NT2/D1 (cell line): ENCODE measurements at regions not wholly inside any gene's neighbourhood (a gene's known extent, or its start where the extent isn't known, plus 50 kb on each side); places are given as distances from the start of the nearest gene placed in this dataset.

Experiments used
- DNase-seq: peaks from one replicate; pipeline ENCODE4 v3.0.0-alpha.2; 2011; ENCODE audit warnings: low read depth, low spot score
- H3K27me3 ChIP-seq: 2 replicates; pipeline ENCODE4 v1.6.0; 2011; ENCODE audit warnings: mild to moderate bottlenecking; ENCODE audit not compliant: insufficient read length, insufficient read depth
- H3K36me3 ChIP-seq: 2 replicates; pipeline ENCODE4 v1.6.1; 2011; ENCODE audit warnings: mild to moderate bottlenecking, low read length, mixed read lengths; ENCODE audit not compliant: insufficient read depth, insufficient read length
- H3K4me1 ChIP-seq: 2 replicates; pipeline ENCODE4 v1.5.1; 2011; ENCODE audit not compliant: insufficient read depth, insufficient read length
- H3K4me3 ChIP-seq: 2 replicates; pipeline ENCODE4 v1.5.1; 2011; ENCODE audit warnings: low read depth; ENCODE audit not compliant: insufficient read length
- H3K9ac ChIP-seq: 2 replicates; pipeline ENCODE4 v1.6.0; 2011; ENCODE audit warnings: low read depth; ENCODE audit not compliant: insufficient read length
- H3K9me3 ChIP-seq: 2 replicates; pipeline ENCODE4 v1.5.1; 2011; ENCODE audit warnings: mild to moderate bottlenecking, low read length; ENCODE audit not compliant: insufficient read depth
- SUZ12 ChIP-seq: IDR thresholded peaks from 2 replicates; pipeline ENCODE4 v1.6.1; 2011; ENCODE audit not compliant: insufficient read length, insufficient read depth; ENCODE audit errors: extremely low read depth
- YY1 ChIP-seq: IDR thresholded peaks from 2 replicates; pipeline ENCODE4 v1.6.1; 2011; ENCODE audit not compliant: insufficient read length, insufficient read depth
- ZNF274 ChIP-seq: IDR thresholded peaks from 2 replicates; pipeline ENCODE4 v1.6.1; 2011; ENCODE audit warnings: mild to moderate bottlenecking, low read depth, low read length

GRCh38 chr4:136203199-136203598 lies 1329.1 kb downstream of the PCDH18 start:
- H3K27me3 ChIP-seq, result no peaks in the 10 kb centered on the region
- TF ChIP-seq SUZ12, result no peak
- TF ChIP-seq ZNF274, result no peak
- TF ChIP-seq YY1, result no peak
- no peak overlapping the region for H3K4me3 ChIP-seq
- DNase-seq, result peak; percentile 63
- no peaks in the 10 kb centered on the region for H3K4me1 ChIP-seq
- H3K9ac ChIP-seq, result no peak overlapping the region
- peaks cover 22% of the 10 kb centered on the region; the same call in 1 of the 2 replicates for H3K9me3 ChIP-seq
- no peaks in the 10 kb centered on the region for H3K36me3 ChIP-seq

- no peak overlapping the region for H3K4me3 ChIP-seq
- no peaks in the 10 kb centered on the region for H3K27me3 ChIP-seq
- peaks cover 17% of the 10 kb centered on the region; the same call in 1 of the 2 replicates for H3K9me3 ChIP-seq
- H3K36me3 ChIP-seq, result no peaks in the 10 kb centered on the region
- H3K9ac ChIP-seq, result no peak overlapping the region
- DNase-seq, result no peak
- no peaks in the 10 kb centered on the region for H3K4me1 ChIP-seq
- TF ChIP-seq SUZ12, result no peak
- no peak for TF ChIP-seq YY1
- no peak for TF ChIP-seq ZNF274
Measured at GRCh38 chr4:136198358-136198757, 1333.9 kb downstream of the PCDH18 start.

- Histone ChIP-seq H3K9me3 (no peaks in the 10 kb centered on the region), H3K36me3 (no peaks in the 10 kb centered on the region), H3K4me3 (no peak overlapping the region), H3K27me3 (no peaks in the 10 kb centered on the region), H3K9ac (no peak overlapping the region), H3K4me1 (no peaks in the 10 kb centered on the region)
- DNase-seq, result no peak
- TF ChIP-seq SUZ12 (no peak), YY1 (no peak), ZNF274 (no peak)
Measured at GRCh38 chr4:136194962-136195361, 1337.3 kb downstream of the PCDH18 start.

- Histone ChIP-seq H3K4me1 (no peaks in the 10 kb centered on the region), H3K9me3 (no peaks in the 10 kb centered on the region), H3K36me3 (no peaks in the 10 kb centered on the region), H3K9ac (no peak overlapping the region), H3K4me3 (no peak overlapping the region), H3K27me3 (no peaks in the 10 kb centered on the region)
- DNase-seq, result no peak
- TF ChIP-seq ZNF274 (no peak), YY1 (no peak), SUZ12 (no peak)
Measured at GRCh38 chr4:136186650-136187049, 1345.6 kb downstream of the PCDH18 start.

GRCh38 chr4:136183513-136183912 lies 1348.8 kb downstream of the PCDH18 start:
- Histone ChIP-seq H3K27me3 (no peaks in the 10 kb centered on the region), H3K36me3 (no peaks in the 10 kb centered on the region), H3K9ac (no peak overlapping the region), H3K4me1 (no peaks in the 10 kb centered on the region), H3K4me3 (no peak overlapping the region), H3K9me3 (no peaks in the 10 kb centered on the region)
- no peak for TF ChIP-seq YY1
- no peak for DNase-seq

GRCh38 chr4:136156947-136157346 lies 1375.3 kb downstream of the PCDH18 start:
- Histone ChIP-seq H3K9me3 (no peaks in the 10 kb centered on the region), H3K4me3 (no peak overlapping the region), H3K4me1 (no peaks in the 10 kb centered on the region), H3K27me3 (no peaks in the 10 kb centered on the region), H3K9ac (no peak overlapping the region), H3K36me3 (no peaks in the 10 kb centered on the region)
- TF ChIP-seq ZNF274 (no peak), SUZ12 (no peak), YY1 (no peak)
- DNase-seq, result no peak

GRCh38 chr4:136150046-136150445 lies 1382.2 kb downstream of the PCDH18 start:
- Histone ChIP-seq H3K4me3 (no peak overlapping the region), H3K27me3 (no peaks in the 10 kb centered on the region), H3K9ac (no peak overlapping the region), H3K36me3 (no peaks in the 10 kb centered on the region), H3K4me1 (no peaks in the 10 kb centered on the region), H3K9me3 (peaks cover 5% of the 10 kb centered on the region; the same call in 1 of the 2 replicates)
- DNase-seq, result no peak
- TF ChIP-seq SUZ12 (no peak), ZNF274 (no peak), YY1 (no peak)

GRCh38 chr4:136136601-136137000 lies 1395.7 kb downstream of the PCDH18 start:
- Histone ChIP-seq H3K36me3 (no peaks in the 10 kb centered on the region), H3K9ac (no peak overlapping the region), H3K4me1 (no peaks in the 10 kb centered on the region), H3K9me3 (no peaks in the 10 kb centered on the region), H3K27me3 (no peaks in the 10 kb centered on the region), H3K4me3 (no peak overlapping the region)
- TF ChIP-seq SUZ12 (no peak), ZNF274 (no peak), YY1 (no peak)
- DNase-seq, result no peak
